Peyer's patch (tissue), 4 donors: ENCODE measurements at regions not wholly inside any gene's neighbourhood (a gene's known extent, or its start where the extent isn't known, plus 50 kb on each side); places are given as distances from the start of the nearest gene placed in this dataset.

Experiments
- POLR2A ChIP-seq, 2 donors: fragments of 450-650 bp; IDR thresholded peaks; one replicate each; pipeline ENCODE4 v1.5.1; 2017; ENCODE audit warnings: antibody characterized with exemption in 2 of 2, mild to moderate bottlenecking in 2 of 2, moderate library complexity in 2 of 2
- TF ChIP-seq, protein P1 (sequence below), 6 experiments: fragments of 450-650 bp in 4 of 6; fragments of 200-600 bp in 2 of 6; sonication (generic) in 1 of 6; IDR thresholded peaks; one replicate each; pipeline ENCODE4 v1.5.1; 2017 to 2019; ENCODE audit warnings: antibody characterized with exemption in 6 of 6, mild to moderate bottlenecking in 3 of 6, moderate library complexity in 1 of 6

DNA sequence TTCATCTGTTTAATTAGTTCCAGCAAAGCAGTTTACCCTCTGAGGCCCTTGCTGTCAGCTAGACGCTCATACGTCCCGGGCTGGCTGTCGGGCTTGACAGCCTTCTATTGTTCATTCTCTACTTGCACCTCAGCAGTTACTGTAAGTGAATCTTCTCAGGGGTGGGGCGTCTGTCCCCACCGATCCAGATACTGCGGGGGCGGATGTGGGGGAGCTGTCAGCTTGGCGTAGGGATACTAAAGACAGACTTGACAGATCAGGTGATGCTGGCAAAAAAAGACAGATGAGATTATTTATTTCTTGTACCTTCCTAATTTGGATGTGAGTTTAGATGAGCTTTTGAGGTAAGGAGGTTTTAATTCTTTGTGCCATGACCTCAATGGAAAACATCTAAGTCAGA lies 315.3 kb downstream of the NR2F2 start:
- TF ChIP-seq, protein P1, sequence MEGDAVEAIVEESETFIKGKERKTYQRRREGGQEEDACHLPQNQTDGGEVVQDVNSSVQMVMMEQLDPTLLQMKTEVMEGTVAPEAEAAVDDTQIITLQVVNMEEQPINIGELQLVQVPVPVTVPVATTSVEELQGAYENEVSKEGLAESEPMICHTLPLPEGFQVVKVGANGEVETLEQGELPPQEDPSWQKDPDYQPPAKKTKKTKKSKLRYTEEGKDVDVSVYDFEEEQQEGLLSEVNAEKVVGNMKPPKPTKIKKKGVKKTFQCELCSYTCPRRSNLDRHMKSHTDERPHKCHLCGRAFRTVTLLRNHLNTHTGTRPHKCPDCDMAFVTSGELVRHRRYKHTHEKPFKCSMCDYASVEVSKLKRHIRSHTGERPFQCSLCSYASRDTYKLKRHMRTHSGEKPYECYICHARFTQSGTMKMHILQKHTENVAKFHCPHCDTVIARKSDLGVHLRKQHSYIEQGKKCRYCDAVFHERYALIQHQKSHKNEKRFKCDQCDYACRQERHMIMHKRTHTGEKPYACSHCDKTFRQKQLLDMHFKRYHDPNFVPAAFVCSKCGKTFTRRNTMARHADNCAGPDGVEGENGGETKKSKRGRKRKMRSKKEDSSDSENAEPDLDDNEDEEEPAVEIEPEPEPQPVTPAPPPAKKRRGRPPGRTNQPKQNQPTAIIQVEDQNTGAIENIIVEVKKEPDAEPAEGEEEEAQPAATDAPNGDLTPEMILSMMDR (IDR thresholded peaks at IDR 0.05) = no peak
- TF ChIP-seq POLR2A (IDR thresholded peaks at IDR 0.05) = no peak
